ENCODE measurements at regions not wholly inside any gene's neighbourhood (a gene's known extent, or its start where the extent isn't known, plus 50 kb on each side); places are given as distances from the start of the nearest gene placed in this dataset.

DNA sequence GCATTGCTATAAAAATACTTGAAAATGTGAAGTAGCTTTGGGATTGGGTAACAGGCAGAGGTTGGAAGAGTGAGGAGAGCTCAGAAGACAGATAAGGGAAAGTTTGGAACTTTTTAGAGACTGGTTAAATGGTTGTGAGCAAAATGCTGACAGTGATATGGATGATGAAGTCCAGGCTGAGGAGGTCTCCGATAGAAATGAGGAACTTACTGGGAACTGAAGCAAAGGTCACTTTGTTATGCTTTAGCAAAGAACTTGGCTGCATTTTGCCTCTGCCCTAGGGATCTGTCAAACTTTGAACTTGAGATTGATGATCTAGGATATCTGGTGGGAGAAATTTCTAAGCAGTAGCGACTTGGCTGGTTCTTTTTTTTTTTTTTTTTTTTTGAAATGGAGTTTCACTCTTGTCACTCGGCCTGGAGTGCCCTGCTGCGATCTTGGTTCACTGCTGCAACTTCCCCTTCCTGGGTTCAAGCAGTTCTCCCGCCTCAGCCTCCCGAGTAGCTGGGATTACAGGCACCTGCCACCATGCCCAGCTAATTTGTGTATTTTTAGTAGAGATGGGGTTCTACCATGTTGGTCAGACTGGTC lies 998.9 kb downstream of the TLE1 start:
- 0% methylated on average over 5 of the region's 6 CpGs for WGBS (ENCODE audit: low lambda C conversion rate)
- H3K9me3 ChIP-seq (ENCODE audit: low read length) = peaks cover 22% of the 10 kb centered on the region
- H3K9ac ChIP-seq (ENCODE audit: insufficient read depth, low read depth, low read length) = no peak overlapping the region
- no peak for DNase-seq (ENCODE audit: low spot score)
- no peak overlapping the region for H3K4me3 ChIP-seq (replicated peaks in 1 of 3; ENCODE audit: insufficient read depth in 1 of 3, low read depth in 2 of 3, low read length in 3 of 3)
- H4K20me1 ChIP-seq (ENCODE audit: insufficient read depth, low read length) = no peaks in the 10 kb centered on the region
- no peaks in the 10 kb centered on the region for H3K4me1 ChIP-seq (ENCODE audit: insufficient read depth, low read length)
- intact Hi-C loops (cut with micrococcal nuclease; ENCODE audit: unreplicated experiment) = no loop called here
- no TSS peak for BruUV-seq (replicated peaks)
- no peak for TF ChIP-seq ZNF367 (CRISPR knock-in tag; IDR thresholded peaks at IDR 0.05; ENCODE audit: borderline replicate concordance)
- no peak for TF ChIP-seq DNMT3B (CRISPR knock-in tag; conservative IDR thresholded peaks at IDR 0.05)
- no peak for TF ChIP-seq ZNF335 (CRISPR knock-in tag; IDR thresholded peaks at IDR 0.05)
- TF ChIP-seq ZNF160 (CRISPR knock-in tag; IDR thresholded peaks at IDR 0.05) = no peak
- no peak for TF ChIP-seq GATAD1 (CRISPR knock-in tag; IDR thresholded peaks at IDR 0.05)
- H3K27ac ChIP-seq (ENCODE audit: extremely low read length, insufficient read depth, low read length) = no peak overlapping the region
- H3K27me3 ChIP-seq (ENCODE audit: control insufficient read depth in 1 of 2, insufficient read depth in 2 of 2, low read length in 2 of 2) = no peaks in the 10 kb centered on the region
- H3K79me2 ChIP-seq (ENCODE audit: insufficient read depth, low read length) = no peaks in the 10 kb centered on the region
- H3K4me2 ChIP-seq (ENCODE audit: low read depth, low read length) = no peak overlapping the region
- FAIRE-seq = no peak
- in situ Hi-C loops (cut with HindIII; ENCODE audit: extremely low pct_ligation_motif_present, low pct_unique_long_range_greater_than_20kb) = no loop called here
- no peaks in the 10 kb centered on the region for H3K36me3 ChIP-seq (replicated peaks in 1 of 2; ENCODE audit: control insufficient read depth in 1 of 2, insufficient read depth in 2 of 2, low read length in 2 of 2)
- ChIA-PET POLR2A (no interaction called here), CTCF (ENCODE audit: low intra/inter-chr PET ratio, low total read pairs) (no interaction called here)
- H2AFZ ChIP-seq (ENCODE audit: low read length) = no peak overlapping the region
- ATAC-seq = no peak

DNA sequence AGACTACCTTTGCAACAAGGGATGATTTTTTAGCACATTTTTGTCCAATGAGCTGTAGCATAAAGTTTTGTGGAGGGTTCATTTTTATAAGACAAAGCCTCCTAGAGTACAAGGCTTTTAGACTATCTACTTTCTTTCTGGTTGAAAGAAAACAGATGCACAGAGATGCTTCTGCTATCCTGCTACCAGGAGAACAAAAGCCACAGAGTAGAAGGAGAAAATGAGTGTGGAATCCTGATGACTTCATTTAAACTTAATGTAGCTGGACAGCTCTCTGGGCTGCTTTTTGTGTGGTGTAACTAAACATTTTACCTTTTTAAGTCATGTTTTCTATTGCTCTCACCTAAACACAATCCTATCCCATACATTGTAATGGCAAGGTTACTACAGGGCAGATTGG lies 1009.4 kb downstream of the TLE1 start:
- in situ Hi-C loops (cut with HindIII; ENCODE audit: extremely low pct_ligation_motif_present, low pct_unique_long_range_greater_than_20kb) (no loop called here), intact Hi-C loops (cut with micrococcal nuclease; ENCODE audit: unreplicated experiment) (no loop called here)
- no peak for DNase-seq (ENCODE audit: low spot score)
- Histone ChIP-seq H3K27ac (ENCODE audit: extremely low read length, insufficient read depth, low read length) (no peak overlapping the region), H2AFZ (ENCODE audit: low read length) (no peak overlapping the region), H3K36me3 (replicated peaks in 1 of 2; ENCODE audit: control insufficient read depth in 1 of 2, insufficient read depth in 2 of 2, low read length in 2 of 2) (no peaks in the 10 kb centered on the region), H3K9ac (ENCODE audit: insufficient read depth, low read depth, low read length) (no peak overlapping the region), H3K9me3 (ENCODE audit: low read length) (0 out of 2 replicates have a peak, but pooled peaks cover 16% of the 10 kb centered on the region), H3K4me1 (ENCODE audit: insufficient read depth, low read length) (no peaks in the 10 kb centered on the region), H3K4me2 (ENCODE audit: low read depth, low read length) (no peak overlapping the region), H3K79me2 (ENCODE audit: insufficient read depth, low read length) (no peaks in the 10 kb centered on the region), H3K4me3 (replicated peaks in 1 of 3; ENCODE audit: insufficient read depth in 1 of 3, low read depth in 2 of 3, low read length in 3 of 3) (no peak overlapping the region), H4K20me1 (ENCODE audit: insufficient read depth, low read length) (no peaks in the 10 kb centered on the region), H3K27me3 (ENCODE audit: control insufficient read depth in 1 of 2, insufficient read depth in 2 of 2, low read length in 2 of 2) (no peaks in the 10 kb centered on the region)
- ATAC-seq = no peak
- ChIA-PET POLR2A (no interaction called here), CTCF (ENCODE audit: low intra/inter-chr PET ratio, low total read pairs) (no interaction called here)
- BruUV-seq (replicated peaks) = no TSS peak
- FAIRE-seq = no peak
- TF ChIP-seq, protein P1, sequence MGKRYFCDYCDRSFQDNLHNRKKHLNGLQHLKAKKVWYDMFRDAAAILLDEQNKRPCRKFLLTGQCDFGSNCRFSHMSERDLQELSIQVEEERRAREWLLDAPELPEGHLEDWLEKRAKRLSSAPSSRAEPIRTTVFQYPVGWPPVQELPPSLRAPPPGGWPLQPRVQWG (CRISPR knock-in tag; IDR thresholded peaks at IDR 0.05; ENCODE audit: borderline replicate concordance, low read depth) = no peak
- TF ChIP-seq, protein P2, sequence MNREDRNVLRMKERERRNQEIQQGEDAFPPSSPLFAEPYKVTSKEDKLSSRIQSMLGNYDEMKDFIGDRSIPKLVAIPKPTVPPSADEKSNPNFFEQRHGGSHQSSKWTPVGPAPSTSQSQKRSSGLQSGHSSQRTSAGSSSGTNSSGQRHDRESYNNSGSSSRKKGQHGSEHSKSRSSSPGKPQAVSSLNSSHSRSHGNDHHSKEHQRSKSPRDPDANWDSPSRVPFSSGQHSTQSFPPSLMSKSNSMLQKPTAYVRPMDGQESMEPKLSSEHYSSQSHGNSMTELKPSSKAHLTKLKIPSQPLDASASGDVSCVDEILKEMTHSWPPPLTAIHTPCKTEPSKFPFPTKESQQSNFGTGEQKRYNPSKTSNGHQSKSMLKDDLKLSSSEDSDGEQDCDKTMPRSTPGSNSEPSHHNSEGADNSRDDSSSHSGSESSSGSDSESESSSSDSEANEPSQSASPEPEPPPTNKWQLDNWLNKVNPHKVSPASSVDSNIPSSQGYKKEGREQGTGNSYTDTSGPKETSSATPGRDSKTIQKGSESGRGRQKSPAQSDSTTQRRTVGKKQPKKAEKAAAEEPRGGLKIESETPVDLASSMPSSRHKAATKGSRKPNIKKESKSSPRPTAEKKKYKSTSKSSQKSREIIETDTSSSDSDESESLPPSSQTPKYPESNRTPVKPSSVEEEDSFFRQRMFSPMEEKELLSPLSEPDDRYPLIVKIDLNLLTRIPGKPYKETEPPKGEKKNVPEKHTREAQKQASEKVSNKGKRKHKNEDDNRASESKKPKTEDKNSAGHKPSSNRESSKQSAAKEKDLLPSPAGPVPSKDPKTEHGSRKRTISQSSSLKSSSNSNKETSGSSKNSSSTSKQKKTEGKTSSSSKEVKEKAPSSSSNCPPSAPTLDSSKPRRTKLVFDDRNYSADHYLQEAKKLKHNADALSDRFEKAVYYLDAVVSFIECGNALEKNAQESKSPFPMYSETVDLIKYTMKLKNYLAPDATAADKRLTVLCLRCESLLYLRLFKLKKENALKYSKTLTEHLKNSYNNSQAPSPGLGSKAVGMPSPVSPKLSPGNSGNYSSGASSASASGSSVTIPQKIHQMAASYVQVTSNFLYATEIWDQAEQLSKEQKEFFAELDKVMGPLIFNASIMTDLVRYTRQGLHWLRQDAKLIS (CRISPR knock-in tag; IDR thresholded peaks at IDR 0.05) = no peak
- TF ChIP-seq, protein P3, sequence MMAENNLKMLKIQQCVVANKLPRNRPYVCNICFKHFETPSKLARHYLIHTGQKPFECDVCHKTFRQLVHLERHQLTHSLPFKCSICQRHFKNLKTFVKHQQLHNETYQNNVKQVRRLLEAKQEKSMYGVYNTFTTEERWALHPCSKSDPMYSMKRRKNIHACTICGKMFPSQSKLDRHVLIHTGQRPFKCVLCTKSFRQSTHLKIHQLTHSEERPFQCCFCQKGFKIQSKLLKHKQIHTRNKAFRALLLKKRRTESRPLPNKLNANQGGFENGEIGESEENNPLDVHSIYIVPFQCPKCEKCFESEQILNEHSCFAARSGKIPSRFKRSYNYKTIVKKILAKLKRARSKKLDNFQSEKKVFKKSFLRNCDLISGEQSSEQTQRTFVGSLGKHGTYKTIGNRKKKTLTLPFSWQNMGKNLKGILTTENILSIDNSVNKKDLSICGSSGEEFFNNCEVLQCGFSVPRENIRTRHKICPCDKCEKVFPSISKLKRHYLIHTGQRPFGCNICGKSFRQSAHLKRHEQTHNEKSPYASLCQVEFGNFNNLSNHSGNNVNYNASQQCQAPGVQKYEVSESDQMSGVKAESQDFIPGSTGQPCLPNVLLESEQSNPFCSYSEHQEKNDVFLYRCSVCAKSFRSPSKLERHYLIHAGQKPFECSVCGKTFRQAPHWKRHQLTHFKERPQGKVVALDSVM (CRISPR knock-in tag; IDR thresholded peaks at IDR 0.05) = no peak
- TF ChIP-seq, protein P4, sequence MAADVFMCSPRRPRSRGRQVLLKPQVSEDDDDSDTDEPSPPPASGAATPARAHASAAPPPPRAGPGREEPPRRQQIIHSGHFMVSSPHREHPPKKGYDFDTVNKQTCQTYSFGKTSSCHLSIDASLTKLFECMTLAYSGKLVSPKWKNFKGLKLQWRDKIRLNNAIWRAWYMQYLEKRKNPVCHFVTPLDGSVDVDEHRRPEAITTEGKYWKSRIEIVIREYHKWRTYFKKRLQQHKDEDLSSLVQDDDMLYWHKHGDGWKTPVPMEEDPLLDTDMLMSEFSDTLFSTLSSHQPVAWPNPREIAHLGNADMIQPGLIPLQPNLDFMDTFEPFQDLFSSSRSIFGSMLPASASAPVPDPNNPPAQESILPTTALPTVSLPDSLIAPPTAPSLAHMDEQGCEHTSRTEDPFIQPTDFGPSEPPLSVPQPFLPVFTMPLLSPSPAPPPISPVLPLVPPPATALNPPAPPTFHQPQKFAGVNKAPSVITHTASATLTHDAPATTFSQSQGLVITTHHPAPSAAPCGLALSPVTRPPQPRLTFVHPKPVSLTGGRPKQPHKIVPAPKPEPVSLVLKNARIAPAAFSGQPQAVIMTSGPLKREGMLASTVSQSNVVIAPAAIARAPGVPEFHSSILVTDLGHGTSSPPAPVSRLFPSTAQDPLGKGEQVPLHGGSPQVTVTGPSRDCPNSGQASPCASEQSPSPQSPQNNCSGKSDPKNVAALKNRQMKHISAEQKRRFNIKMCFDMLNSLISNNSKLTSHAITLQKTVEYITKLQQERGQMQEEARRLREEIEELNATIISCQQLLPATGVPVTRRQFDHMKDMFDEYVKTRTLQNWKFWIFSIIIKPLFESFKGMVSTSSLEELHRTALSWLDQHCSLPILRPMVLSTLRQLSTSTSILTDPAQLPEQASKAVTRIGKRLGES (CRISPR knock-in tag; IDR thresholded peaks at IDR 0.05; ENCODE audit: borderline replicate concordance) = no peak
- no peak for TF ChIP-seq ZMAT3 (CRISPR knock-in tag; conservative IDR thresholded peaks at IDR 0.05)
